Adipose tissue (tissue), 3 donors: ENCODE measurements at regions not wholly inside any gene's neighbourhood (a gene's known extent, or its start where the extent isn't known, plus 50 kb on each side); places are given as distances from the start of the nearest gene placed in this dataset.

Experiments used
- H3K27ac ChIP-seq: one replicate; pipeline ENCODE4 v1.5.1; 2013; ENCODE audit warnings: low read depth, low read length
- WGBS, 3 donors: extraction: QIAGEN DNeasy Blood & Tissue Kit; methylation state at CpG; one replicate each; pipeline ENCODE4 v1.1.7; 2013; 5-methylcytosine and 5-hydroxymethylcytosine counted together
- donor health status: healthy with polysubstance abuse.
- donor health status: Bipolar disorder and iron deficiency.
- donor health status: healthy.

DNA sequence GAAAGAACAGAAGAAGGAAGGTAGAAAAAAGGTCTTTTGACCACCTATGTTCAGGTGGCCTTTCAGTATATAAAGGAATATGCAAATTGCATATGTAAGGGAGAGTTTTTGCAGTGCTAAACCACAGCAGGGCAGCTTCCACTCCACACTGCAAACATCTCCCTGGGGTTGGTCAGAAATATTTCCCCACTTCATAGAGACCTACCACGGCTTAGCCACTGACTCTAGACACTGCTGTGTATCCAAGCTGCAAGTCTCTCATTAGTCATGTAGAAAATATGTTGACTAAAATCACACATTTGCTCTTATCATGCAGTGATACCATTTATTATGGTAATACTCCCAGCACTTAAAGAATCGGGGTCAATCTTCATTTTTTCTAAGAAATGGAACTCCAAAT lies 214.9 kb upstream of the NR2F2 start:
- H3K27ac ChIP-seq = no peak overlapping the region
- 59 to 65% (median 60%) methylated on average over 2 of the region's 2 CpGs for WGBS, 3 donors

DNA sequence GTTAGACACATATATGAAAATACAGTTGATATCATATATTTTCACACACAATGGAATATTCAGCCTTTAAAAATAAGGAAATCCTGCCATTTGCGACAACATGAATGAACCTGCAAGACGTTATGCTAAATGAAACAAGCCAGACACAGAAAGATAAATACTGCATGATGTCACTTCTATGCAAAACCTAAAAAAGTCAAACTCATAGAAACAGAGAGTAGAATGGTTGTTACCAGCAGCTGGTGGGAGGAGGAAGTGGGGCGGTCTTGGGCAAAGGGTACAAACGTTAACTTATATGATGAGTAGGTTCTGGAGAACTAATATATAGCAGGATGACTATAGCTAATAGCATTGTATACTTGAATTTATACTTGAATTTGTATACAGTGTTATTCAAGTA lies 213.2 kb upstream of the NR2F2 start:
- no peak overlapping the region for H3K27ac ChIP-seq
- WGBS, 3 donors = 54 to 89% (median 89%) methylated on average over 4 of the region's 4 CpGs

DNA sequence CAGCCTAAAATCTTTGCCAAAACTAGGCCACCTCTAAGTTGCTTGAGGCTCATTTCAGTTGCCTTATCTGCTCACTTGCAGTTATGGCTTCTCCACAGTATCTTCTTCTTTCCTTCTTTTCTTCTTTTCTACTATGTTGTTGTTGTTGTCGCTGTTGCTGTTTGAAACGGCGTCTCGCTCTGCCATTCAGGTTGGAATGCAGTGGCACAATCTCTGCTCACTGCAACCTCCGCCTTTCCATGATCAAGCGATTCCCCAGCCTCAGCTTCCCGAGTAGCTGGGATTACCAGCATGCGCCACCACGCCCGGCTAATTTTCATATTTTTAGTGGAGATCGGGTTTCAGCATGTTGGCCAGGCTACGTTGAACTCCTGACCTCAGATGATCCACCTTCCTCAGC lies 210.8 kb upstream of the NR2F2 start:
- 86 to 91% (median 87%) methylated on average over 12 of the region's 12 CpGs for WGBS, 3 donors
- H3K27ac ChIP-seq = no peak overlapping the region

DNA sequence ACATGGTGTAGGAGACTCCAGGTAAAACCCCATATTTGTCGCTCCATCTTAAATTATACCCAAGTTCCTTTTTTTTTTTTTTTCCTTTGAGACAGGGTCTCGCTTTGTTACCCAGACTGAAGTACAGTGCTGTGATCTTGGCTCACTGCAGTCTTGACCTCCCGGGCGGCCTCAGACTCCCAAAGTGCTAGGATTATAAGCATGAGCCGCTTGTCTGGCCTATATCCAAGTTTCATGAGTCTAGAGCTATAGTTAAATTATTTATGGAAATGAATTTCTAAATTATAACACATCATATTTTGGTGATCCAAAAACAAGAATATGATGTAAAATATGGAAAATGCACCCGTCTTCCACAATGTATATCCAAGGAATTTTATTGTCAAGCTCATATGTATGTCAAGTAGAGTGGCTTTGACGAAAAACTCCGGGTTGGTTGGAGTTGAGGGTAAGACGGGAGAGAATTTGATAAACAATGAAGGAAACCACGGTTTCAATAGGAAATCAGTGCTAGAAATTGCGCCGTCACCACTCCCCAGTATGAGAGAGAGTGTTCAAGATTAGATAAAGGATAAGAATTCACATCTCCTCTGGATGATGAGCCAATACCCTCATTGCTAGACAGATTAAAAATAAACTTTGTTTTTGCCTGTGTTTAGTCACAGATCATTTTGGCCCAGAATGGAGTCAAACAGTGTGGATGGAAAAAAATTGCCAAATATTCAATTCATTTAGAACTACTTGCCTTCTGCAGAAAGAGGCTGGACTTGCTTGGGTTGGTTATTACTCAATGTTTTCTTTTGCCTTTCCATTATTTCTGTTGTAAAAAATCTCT lies 209.2 kb upstream of the NR2F2 start:
- 70 to 88% (median 76%) methylated on average over 12 of the region's 12 CpGs for WGBS, 3 donors
- H3K27ac ChIP-seq = no peak overlapping the region

DNA sequence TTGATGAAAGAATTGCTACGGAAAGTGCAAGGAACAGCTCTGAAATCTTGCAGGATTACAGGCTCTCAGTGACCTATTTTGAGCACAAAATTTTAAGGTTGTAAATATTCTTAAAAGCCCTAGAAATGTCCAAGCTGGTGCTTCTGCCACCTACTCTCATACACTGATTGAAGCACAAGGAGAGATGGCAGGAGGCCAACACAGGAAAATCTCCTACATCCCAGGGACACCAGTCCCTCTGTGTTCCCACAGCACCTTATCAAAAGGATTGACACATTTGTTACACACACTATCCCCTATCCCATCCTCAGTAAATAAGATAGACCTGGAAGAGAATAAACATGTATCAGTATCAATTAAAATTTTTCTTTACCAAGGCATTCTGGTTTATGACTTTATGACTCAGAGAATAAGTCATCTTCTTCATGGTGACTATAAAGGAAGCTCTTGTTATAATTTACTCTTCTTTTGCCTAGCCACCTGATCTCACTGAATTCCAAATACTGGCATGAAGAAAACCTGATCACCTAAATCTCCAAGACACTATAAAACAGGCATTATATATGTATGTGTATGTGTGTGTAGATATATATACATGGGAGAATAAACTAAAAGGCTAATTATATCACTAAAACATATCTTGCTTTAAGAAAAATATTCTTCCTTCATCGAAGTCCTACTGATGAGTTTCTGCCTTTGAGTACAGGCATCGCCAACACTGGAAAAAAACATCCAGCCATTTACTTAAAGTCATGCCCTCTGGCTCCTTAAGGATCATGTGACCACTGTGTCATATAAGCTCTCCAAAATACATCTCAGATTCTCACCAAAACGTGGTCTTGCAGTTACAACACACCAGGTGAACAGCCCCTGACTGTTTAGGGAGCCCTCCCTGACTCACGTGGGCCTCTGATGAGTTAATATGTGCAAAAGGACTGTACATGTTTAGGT lies 208.1 kb upstream of the NR2F2 start:
- 80 to 85% (median 81%) methylated on average over 5 of the region's 5 CpGs for WGBS, 3 donors
- H3K27ac ChIP-seq = no peak overlapping the region

DNA sequence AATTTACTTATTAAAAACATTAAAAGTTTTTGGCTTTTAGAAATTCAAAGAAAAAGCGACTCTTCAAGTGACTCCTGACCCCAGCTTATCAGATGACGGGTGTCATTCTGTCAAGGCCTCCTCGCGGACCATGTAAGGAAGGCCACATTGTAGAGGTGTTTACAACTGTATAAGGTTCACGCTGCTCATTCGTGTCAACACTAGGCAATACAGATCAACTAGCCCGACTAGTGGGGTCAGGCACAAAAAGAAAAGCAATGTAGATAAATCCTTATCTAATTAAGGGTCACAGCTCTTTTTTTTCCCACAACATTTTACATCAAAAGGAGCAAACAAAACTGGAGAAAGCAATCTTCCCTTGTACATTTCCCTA lies 207.5 kb upstream of the NR2F2 start:
- WGBS, 3 donors = 38 to 81% (median 73%) methylated on average over 7 of the region's 7 CpGs
- H3K27ac ChIP-seq = no peak overlapping the region

DNA sequence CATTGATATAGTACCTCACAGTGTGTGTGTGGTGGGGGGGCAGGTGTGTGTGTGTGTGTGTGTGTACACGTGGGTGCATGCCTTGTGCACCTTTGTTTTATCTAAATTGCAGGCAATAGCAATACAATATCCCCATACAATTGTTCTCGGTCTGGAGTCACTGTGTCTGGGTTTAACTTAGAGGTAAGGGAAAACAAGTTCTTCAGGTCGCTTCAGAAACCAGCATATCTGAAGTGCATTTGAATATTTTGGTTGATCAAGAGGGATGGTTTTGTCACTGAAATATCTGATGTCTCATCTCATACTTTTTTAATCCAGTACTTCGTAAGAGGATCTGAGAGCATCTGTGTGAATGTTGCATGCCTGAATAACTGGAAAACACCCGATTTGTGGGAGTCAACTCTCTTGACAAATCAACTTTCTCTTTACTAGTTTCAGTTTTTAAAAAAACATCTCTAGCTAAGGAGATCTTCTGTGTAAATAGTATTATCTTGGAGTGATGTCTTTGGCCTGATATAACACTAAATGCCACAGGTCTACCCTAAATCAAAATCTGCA lies 206.8 kb upstream of the NR2F2 start:
- WGBS, 3 donors = 57 to 78% (median 65%) methylated on average over 5 of the region's 5 CpGs
- H3K27ac ChIP-seq = no peak overlapping the region

DNA sequence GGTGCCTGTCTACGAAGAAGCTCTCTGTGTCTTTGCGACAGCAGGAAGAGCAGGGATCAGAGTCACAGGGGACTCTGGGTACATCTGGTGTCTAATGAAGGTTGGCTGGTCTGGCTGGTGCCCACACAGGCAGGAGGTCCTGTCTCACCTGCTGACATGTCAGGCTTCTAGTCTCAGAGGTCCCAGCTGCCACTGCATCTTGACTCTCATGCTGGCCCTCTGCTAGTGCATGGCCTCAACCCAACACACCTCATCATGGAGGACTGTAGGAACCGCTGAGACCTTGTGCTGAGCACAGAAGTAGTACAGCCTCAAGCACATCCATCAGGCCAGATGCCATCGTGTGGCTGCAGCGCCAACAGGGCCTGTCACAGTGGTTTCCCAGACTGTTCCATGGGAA lies 206.1 kb upstream of the NR2F2 start:
- WGBS, 3 donors = 97 to 98% (median 98%) methylated on average over 5 of the region's 5 CpGs
- H3K27ac ChIP-seq = no peak overlapping the region

DNA sequence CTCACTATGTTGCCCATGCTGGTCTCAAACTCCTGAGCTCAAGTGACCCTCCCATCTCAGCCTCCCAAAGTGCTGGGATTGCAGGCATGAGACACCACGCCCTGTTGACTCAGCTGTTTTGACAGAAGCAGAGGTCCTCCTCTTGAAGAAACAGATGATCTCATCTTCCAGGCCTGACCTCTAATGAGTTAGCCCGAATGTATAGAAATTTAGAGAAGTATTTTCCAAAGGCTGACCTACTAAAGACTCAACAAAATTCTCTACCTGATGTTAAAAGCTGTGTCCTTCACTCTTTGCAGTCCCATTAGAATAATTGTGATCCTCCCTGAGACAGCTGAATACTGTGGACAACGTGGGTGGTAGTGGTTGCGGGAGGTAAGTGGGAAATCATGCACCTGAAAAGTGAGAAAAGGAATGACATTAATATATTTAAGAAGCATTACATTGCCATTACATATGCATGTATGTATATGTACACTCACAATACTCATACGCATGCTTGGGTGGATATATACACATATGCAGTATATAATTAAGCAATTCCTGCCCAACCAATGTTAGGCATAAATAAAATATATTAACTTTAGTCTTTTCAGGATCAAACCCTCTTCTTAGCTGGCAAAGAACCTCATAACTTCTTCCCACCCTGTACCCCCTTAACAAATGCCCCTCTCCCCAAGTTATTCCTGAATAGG lies 204.6 kb upstream of the NR2F2 start:
- no peak overlapping the region for H3K27ac ChIP-seq
- WGBS, 3 donors = 91 to 95% (median 93%) methylated on average over 5 of the region's 5 CpGs

DNA sequence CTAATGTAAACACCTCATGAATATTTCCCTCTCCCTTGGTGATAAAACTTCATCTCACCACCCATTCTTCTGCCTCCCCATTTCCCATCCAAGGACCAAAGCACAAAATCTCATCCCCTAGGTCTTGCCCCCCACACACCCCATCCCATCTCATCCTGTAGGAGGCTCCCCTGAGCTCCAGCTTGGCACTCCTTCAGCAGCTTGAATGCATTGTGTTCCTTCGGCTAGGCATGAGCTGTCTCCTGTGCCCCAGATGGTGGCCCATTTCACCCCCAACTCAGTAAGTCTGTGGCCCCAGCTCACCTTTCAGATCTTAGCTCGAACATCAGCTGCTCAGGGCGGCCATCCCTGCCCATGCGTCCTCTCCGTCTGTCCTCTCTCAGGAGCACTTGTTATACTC lies 203.6 kb upstream of the NR2F2 start:
- no peak overlapping the region for H3K27ac ChIP-seq
- 95 to 98% (median 97%) methylated on average over 5 of the region's 5 CpGs for WGBS, 3 donors

DNA sequence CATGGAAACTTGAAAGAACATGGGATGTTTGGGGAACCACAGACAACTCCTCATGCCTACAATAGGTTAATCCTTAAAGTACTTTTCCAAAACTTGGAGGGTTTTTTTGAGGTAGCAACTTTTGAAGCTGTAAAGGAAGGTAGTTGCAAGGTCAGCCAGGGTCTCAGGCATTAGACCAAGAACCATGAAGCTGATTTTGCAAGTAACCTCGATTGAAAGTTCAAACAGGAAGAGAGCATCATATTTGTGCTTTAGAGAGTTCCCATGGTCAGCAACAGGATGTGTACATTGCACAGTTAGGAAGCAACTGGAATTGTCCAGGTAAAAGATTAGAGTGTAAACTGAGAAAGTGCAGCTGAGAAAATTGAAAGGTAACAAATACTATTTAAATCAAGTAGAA lies 199.8 kb upstream of the NR2F2 start:
- 10 to 18% (median 10%) methylated on average over 1 of the region's 1 CpG for WGBS, 3 donors
- no peak overlapping the region for H3K27ac ChIP-seq

DNA sequence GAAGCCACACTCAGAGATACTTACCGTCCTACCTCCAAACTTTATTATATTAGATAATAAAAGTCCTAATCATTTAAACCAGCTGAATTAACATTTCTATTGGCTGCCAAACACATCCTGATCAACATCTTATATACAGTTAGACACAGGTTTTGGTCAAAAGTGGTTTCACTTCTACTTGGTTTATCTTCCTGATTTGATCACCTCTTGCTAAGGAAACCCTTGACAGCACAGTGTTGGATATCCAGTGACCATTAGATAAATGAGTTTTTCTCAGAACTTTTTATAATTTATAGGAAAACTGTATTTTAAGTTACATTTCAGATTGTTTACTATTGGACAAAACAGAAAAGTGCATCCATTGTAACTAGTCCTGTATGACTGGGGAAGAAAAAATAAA lies 198.4 kb upstream of the NR2F2 start:
- H3K27ac ChIP-seq = no peak overlapping the region
- WGBS, 3 donors = 92 to 96% (median 93%) methylated on average over 1 of the region's 1 CpG

DNA sequence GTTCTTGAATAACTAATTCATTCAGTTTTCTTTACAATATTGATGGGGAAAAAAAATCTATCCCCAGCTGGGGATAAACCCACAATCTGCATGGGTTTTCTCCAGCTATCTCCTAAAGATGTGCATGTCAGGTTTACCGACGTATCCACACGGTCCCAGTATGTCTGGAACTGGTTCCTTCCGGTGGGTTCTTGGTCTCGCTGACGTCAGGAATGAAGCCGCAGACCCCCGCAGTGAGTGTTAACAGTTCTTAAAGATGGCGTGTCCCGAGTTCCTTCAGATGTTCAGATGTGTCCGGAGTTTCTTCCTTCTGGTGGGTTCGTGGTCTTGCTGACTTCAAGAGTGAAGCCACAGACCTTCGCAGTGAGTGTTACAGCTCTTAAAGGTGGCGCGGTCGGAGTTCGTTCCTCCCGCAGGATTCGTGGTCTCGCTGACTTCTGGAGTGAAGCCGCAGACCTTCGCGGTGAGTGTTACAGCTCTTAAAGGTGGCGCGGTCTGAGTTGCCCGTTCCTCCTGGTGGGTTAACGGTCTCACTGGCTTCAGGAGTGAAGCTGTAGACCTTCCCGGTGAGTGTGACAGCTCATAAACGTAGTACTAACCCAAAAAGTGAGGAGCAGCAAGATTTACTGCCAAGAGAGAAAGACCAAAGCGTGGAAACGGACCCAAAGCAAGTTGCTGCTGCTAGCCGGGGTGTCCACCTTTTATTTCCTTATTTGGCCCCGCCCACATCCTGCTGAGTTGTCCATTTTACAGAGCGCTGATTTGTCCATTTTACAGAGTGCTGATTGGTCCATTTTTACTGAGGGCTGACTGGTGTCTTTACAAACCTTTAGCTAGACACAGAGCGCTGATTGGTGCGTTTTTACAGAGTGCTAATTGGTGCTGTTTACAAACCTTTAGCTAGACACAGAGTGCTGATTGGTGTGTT lies 195.1 kb upstream of the NR2F2 start:
- 93 to 96% (median 96%) methylated on average over 32 to 36 of the region's 36 CpGs for WGBS, 3 donors
- H3K27ac ChIP-seq = no peak overlapping the region

DNA sequence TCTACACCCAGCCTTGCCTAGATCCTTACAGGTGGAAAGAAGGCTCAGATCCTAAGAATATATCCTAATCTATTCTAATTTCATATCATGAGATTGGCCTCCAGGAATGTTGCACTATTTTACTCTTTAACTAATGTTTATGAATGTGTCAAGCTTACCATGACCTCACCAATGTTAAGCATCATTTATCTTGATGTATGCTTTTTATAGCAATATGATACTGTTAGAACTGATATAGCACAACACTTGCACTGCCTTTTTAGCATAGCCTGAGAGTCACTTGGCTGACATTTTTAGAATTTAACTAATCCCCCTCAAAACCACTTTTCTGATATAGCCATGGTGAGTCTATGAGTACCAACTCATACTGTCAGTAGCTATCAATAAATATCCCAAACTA lies 191.5 kb upstream of the NR2F2 start:
- H3K27ac ChIP-seq = no peak overlapping the region

DNA sequence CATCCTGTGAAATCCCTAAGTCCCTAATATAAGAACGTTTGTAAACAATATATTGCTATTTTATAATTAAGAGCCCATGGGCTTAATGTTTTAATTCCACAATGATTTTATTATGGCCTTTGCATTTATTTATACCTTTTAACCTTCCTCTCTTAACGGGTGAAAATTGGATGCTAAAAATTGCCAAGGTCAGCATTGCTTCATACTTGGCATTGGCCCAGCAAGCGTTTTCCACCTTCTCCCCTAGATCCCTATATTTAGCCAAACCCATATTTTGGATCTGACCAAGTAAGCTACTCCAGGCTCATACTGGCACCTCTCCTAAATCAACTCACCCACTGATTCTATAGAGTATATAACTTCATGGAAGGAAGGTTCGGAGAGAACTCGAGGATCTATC lies 188.0 kb upstream of the NR2F2 start:
- WGBS, 3 donors = 42 to 71% (median 68%) methylated on average over 5 of the region's 5 CpGs
- H3K27ac ChIP-seq = no peak overlapping the region

DNA sequence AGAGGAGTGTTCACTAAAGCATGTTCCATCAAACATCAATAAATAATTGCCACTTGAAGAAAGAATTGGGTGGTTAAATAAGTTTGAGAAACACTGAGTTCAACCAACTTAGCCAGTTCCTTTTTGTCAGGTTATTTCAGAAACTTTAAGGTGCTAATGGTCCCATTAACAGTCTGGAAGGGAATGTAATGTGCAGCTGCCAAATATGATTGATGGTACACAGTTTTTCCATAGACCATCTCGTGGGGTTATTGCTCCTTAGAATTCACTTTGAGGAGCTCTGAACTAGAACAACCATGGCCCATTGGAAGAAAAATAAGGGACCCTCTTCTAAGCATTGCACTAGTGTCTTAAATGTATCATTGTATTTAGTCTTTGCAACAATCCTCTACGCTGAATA lies 185.8 kb upstream of the NR2F2 start:
- H3K27ac ChIP-seq = no peak overlapping the region
- WGBS, 3 donors = 77 to 79% (median 77%) methylated on average over 2 of the region's 2 CpGs

DNA sequence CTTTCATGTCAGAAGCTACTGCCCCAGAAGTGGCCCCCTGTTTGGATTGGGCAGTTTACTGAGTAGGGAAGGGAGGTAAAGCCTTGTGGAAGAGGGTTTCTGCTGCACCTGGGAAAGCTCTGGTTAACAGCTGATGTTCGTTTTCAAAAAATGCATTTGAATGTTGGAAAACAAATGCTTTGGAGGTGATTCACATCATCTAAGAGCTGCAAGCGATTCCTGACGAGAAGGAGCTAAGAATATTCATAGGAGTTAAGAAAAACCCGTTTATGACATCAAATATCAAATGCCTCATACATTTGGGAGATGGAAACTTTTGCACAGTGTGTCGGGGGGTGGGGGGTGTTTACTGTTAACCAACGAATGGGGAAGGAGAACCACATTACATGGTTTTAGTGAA lies 183.8 kb upstream of the NR2F2 start:
- 80 to 82% (median 81%) methylated on average over 6 of the region's 6 CpGs for WGBS, 3 donors
- H3K27ac ChIP-seq = no peak overlapping the region

DNA sequence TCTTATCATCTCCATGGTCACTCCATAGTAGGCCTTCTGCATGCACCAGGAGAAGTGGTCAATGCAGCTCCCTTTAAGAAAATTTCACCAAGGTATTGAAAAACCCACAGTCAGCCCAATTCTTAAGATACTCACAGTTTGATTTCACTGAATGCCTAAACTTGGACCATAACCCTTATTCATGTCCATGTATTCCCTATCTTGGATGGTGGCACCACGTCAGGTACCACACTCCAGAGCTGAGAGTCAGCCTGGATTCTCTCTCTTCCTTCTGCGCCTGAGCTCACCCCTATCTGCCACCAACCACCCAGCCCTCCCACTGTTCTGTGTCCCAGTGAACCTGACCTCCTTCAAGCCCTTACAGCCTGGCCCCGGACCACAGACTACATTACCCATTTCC lies 183.2 kb upstream of the NR2F2 start:
- 89 to 92% (median 90%) methylated on average over 3 of the region's 3 CpGs for WGBS, 3 donors

More for the DNA sequence above, 183.2 kb upstream of the NR2F2 start:
- no peak overlapping the region for H3K27ac ChIP-seq
